CD1c-positive myeloid dendritic cell (primary cell): ENCODE measurements at regions not wholly inside any gene's neighbourhood (a gene's known extent, or its start where the extent isn't known, plus 50 kb on each side); places are given as distances from the start of the nearest gene placed in this dataset.

ENCODE experiments used
- DNase-seq: peaks from one replicate; pipeline ENCODE4 v3.0.0-alpha.2; 2016; ENCODE audit errors: extremely low spot score

DNA sequence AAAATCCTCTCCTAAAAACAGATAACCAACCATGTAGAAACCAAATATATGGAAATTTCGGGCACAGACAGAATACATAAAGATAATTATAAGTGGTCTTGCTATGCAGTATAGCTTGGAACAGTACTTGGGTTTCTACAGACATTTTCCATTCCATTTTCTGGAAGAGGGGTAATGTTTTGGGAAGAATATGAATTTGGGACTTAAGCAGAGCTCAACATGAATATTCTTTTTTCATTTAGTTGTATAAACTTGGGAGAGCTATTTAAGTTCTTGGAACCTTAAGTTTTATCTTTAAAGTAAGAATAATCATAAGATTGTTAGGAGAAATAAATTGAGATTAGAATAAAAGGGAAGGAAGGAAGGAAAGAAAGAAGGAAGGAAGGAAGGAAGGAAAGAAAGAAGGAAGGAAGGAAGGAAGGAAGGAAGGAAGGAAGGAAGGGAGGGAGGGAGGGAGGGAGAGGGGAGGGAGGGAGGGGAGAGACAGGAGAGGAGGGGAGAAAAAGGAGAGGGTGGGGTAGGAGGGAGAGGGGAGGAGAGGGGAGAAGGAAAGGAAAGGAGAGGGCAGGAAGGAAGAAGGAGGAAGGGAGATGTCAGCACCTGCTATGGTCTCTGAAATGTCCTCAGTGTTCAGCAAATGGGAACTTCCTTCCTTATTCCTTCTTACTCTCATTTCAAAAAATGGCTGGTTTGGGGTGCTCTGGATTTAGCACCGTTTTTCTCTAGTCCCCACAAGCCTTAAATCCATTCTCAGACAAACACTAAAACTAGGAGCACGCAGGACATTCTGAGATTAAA, 248.3 kb downstream of the LY86 start:
- no peak for DNase-seq

DNA sequence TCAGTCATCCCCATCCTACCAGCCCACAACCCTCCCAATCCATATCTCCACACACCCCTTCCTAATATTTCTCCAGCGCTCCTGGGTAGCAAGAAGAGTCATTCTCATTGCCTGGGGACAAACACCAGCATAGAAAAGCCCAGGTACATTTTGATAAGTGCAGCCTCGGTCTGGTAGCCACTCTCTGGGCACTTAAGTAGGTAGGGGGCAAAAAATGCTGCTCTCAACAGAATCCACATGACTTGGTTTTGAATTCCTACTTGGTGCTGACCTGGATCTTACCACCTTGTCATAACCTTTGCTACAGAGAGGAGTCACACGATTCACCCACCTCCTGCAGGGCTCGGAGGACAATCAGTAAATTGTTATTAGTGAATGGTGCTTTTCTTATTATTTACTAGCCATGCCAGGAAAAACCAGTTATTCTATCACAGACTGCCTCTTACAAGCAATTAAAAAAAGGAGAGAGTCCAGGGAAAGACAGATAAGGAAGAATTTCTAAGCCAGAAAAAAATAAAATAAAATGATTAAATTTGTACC, 249.1 kb downstream of the LY86 start:
- no peak for DNase-seq

DNA sequence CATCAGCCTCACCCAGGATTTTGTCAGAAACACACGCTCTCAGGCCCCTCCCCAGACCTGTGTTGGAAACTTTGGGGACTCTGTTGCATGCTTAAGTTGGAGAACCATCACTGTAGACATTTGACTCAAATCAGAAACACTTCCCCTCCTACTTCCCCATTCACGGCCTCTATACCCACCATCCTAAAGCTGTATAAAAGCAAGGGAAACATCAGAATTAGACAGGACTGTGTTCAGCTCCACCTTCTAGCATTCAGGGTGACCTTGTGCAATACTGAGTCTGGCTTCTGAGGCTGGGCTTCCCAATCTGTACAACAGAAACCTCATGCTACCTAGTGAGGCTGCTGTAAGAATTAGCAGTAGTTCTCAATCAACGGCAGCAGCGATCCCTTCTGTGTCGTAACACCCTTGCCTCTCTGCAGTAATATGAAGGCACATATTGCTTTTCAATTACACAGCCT, 252.3 kb downstream of the LY86 start:
- peak; percentile 89 for DNase-seq

DNA sequence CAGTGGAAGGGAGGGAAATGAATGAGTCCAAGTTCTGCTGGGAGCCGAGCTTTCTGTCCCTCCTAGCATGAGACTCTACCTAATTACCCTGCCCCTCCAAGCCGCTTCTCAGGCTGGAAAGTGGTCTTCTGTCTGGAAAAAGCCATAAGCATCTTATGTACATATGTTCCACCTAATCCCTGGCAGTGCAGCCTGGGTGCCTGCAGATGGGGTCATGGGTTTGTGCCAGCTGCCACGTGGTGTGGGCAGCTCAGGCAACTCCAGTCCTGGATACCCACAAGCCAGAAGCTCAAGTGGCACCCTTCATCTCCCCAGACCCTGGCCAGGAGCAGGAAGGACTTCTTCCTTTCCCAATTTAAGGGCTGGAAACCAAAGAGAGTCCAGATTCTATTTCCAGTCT, 253.1 kb downstream of the LY86 start:
- DNase-seq: no peak

DNA sequence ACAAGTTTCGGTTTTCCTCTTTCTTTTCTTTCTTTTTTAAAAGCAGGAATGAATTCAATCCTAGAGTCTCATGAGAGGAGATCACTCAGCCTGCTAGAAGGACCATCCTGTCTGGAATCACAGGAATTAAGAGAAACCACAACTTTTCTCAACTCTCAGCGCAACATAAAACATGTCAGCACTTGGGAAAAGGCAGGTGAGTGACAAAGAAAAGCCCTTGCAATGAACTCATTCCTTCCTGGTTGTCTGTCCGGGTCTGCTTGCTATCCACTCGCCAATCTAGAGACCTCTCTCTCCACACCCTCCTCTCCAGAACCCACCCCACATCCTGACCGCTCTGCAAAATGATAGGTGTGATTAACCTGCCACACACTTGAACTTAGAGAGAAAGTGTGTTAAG, 253.8 kb downstream of the LY86 start:
- DNase-seq: no peak

DNA sequence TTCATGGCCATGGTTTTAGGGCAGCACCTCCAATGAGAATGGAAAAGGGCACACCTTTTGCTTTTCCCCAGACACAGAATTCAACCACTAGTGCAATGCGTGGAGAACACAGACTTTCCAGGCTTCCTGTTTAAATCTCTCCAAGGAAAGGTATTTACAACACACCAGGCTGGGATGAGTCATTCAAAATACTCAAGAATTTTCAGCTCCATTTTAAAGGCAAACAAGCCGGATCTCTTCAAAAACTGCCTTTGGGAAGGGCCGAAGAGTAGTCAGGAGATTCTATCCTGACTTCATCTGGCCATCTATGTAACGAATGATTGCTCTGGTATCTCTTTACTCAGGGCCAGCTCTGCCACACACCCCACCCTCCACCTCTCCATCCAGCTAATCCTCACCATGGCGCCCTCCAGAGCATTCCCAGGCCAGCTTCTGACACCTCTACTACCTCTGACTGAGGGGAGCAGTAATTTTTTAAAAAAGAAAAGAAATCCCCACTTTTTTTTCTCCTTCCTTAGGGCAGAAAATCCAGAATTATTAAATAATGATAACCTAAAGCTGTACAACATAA, 254.6 kb downstream of the LY86 start:
- peak; percentile 31 for DNase-seq

DNA sequence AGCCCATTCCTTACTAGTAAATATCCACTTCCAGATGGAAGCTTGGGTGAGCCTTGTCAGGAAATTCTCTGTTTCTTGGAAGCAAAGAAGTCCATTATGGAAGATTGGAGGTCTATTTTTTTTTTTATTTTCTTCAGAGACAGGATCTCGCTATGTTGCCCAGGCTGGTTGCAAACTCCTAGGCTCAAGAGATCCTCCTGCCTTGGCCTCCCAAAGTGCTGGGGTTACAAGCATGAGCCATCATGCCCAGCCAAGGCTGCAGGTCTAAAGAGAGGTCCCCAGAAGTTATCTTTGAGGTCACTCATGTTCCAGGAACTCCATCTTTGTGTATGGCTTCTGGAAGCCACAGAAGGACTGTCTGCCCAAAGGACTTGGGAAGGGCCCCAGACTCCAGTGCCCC, 255.3 kb downstream of the LY86 start:
- DNase-seq: no peak

DNA sequence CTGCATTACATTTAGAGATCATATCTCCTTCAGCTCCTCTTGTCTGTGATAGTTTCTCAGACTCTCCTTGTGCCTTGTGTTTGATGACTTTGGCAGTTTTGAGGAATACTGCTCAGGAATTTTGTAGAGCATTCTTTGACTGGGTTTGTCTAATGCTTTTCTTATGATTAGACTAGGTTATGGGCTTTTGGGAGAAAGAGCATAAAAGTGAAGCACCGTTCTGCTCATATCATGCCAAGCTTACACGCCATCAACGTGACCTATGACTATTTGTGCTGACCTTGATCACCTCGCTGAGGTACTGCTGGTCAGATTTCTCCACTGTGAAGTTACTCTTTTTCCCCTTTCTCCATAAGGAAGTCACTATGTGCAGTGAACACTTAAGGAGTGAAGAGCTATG, 256.0 kb downstream of the LY86 start:
- DNase-seq: no peak

DNA sequence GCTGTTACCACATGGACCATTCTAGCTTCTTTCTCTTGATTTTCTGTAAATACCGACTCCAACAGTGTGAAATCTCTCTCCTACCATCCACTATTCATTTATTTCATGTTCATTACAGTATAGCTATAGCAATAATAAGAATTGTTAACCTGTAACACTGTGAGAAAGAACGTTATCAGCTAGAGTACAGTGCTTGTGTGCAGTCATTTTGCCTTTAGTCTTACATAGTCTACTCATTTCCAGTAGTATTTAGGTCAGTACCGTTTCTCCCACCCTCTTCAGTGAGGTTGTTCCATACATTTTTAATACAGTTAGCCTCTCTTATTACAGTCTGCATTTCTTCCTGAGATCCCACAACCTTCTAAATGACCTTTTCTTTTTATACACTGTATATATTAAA, 257.1 kb downstream of the LY86 start:
- DNase-seq: no peak

DNA sequence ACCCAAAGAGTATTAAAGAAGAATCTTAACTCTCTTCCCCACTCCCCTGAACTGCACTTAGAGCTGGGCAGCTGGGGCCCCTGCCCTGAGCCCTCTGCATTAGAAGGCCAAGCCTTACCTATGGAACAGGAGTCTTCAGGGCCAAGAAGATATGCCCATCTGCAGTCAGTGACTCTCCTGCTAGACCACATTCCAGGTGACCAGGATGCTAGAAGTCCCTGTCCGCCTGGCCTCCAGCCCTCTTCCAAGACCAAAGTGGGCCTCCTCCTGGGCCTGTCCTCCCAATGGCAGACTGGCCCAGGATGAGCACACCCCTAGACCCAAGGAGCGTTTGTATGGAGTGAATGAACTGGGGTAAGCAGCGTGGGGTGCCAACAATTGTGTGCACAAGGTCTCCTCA, 259.1 kb downstream of the LY86 start:
- DNase-seq: no peak

DNA sequence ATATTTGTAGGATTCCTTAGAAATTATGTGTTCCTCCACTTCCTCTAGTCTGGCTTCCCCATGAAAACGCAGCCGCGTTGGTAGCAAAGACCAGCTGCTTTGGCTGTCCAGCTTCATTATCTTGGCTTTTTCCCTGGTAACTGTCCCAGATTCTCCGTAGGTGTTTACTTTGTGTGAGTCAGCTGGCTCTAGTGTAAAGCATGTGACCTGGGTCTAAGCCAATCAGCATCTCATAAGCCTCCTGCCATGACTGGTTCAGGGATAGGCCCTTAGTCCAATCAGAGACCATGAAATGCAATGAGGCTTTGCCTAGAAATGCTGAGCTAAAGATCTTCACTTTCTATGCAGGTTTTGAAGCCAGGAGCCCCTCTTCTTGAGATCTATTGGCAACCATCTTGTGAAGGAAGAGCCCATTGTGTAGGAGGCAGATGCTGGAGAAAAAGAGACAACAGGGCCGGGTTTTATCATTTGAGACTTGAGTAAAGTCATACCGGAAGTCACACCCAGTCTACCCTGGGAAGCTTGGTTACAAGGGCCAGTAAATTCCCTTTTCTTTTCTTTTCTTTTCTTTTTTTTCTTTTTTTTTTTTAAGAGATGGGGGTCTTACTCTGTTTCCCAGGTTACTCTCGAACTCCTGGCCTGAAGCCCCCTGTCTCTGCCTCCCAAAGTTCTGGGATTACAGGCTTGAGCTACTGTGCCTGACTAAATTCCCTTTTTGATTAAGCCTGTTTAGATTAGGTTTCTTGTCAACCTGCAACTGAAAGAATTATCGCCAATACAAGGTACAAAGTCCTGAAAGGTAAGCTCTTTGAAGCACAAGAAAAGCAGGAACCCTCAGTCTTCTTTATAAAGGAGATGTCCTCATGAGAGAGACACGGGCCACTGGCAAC, 256.5 kb upstream of the RREB1 start:
- peak; percentile 96 for DNase-seq

DNA sequence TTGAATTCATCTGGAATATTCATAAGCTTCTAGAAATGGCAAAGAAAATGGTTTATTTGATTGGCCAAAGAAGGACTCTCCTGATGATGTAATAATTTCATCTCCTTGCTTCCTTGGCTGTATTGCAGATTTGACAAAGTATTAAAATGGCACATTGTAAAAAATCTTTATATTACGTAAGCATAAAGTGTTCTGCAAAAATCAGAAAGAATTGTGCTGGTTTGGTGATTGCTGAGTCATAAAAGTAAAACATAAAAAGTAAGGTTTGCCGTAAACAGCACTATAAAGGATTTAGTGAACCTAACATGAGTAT, 255.9 kb upstream of the RREB1 start:
- no peak for DNase-seq

DNA sequence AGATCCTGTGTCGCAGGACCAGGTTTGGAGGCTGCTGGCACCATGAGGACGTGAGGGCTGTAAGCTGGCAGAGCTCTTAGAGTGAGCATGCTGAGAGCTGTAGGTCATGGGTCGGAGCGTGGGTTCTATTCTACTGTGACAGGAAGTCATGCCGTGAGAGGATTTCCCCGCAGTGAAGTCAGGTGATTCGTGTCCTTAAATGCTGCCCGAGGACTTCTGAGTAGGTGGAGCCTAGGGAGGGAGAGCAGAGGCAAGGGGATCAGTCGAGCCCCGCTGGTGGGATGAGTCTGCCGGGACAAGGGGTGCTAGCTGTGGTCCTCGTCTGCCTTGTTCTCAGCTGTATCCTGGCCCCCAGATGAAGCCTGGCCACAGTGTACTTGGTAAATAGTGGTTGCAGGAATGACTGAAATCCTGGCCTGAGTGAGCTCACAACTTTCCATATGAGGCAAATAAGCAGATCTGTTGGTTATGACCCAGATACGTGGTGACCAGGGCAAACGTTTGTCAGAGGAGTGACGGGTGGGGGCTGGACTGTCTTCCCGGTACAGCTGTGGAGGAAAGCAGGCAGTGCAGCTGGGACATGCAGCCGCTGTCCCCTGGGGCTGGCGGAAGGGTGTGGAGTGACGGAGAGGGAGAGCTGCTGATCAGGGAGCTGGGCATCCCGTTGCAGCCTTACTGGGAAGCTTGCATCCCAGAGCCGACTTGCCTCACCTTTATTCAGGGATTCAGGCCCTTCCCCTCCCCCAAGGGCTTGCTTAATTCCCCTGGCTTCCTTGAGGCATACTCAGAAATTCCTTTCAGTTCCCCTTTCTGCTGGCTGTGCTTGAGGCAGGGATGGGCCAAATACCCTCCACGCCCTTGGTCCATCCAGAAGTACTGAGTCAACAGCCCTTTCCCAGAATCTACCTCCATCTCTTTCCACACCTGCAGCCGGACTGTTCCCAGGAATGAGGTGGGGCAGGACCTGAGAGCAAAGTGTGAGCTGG, 250.9 kb upstream of the RREB1 start:
- peak; percentile 96 for DNase-seq

DNA sequence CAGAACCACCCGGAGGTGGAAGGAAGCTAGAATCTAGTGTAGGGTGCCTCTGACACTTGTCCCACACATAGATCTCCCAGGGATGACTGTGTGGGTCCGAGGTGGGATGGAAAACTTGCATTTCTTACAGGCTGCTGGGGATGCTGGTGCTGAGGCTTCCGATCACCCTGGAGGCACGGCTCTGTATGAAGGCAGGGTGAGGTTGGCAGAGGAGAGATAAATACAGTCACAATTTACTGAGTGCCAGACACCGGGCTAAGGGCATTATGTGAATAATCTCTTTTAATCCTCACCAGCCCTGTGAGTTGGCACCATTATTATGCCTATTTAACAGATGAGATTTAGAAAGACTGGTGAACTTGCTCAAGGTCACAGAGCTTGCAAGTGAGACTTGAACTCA, 250.2 kb upstream of the RREB1 start:
- no peak for DNase-seq

DNA sequence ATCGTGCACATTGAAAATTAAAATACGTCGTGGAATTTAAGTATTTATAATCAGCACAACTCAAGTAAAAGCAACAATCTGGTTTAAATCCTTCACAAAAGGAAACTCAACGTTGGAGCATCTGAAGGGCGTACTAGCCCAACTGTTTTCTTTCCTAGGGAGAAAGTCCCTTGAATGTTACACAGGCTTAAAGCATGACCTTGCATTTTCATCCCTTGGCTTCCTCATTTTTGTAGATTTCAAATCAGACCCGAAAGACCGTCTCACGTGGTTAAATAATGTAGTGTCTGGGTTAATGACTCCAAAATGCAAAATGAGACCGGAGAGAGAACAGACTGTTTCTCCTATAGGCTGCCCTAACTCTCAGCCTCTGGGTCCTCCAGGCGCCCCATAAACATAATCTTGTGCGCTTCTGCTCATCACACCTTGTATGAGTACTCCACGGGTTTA, 249.2 kb upstream of the RREB1 start:
- peak; percentile 89 for DNase-seq

DNA sequence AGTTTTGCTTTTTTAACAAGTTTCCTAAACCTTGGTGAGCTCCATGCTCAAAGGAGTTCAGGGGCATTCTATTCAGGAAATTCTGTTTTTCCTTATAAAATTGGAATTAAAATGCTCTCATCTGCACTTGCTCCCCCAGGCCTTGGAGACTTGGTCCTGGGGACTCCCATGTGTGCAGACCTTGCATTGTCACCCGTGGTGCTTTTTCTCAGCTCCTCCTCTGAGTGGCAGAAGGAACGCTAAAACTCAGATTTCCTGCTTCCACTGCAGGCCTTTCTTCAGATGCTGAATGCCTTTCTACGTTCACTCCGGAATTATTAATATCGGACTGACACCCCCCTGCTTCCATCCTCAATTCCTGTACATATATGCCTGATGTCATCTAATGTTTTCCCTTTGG, 248.7 kb upstream of the RREB1 start:
- DNase-seq: no peak

DNA sequence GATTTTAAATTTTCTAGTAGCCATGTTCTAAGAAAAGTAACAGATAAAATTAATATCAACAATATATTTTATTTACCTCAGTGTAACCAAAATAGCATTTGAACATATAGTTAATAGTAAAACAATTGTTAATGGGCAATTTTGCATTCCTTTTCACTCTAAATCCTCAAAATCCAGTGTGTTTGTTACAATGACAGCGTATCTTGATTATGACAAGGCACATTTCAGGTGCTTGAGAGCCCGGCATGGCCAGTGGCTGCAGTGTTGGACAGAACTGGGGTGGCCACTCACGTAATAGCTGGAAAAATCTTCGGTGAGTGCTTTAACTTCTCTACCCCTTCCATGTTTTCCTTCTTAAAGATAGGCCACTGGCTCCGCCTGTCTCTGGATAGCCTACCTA, 248.0 kb upstream of the RREB1 start:
- DNase-seq: no peak

DNA sequence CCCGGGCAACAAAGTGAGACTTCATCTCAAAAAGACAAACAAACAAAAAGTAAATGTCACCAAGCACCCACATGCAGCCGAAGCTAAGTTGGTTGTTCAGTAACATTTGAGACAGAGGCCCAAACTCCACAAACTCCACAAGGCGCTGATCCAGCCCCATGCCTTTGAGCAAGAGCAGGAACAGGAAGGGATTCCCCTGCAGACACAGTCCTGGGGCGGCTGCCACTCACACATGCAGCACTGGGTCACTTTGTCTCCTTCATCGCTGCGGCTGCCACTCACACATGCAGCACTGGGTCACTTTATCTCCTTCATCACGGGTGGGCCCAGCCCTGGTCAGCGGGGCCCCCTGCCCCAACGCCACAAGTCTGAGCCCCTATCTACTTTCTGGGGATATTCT, 246.9 kb upstream of the RREB1 start:
- peak; percentile 38 for DNase-seq

DNA sequence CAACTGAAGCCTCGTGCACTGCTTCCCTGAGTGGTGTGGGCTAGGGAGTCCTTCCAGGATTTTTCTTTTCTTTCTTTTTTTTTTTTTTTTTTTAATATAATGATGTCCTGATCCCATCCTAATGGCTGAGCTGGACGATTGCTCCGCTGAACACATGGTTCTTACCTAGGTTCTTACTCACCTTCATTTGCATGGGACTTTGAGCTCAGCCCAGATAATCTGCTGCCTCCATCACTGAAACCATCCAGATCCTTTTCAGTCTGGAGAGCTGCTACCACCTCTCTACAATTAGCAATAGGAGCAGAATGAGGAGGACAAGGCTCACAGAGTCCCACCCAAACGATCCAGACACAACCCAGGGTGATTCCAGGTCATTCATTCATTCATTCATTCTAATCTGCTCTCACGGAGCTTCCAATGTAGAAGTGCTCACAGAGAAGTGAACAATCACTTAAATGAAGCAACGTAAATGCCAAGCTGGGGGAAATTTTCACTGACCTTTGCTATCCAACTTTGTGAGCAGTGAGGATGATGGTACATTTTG, 246.3 kb upstream of the RREB1 start:
- DNase-seq: no peak

DNA sequence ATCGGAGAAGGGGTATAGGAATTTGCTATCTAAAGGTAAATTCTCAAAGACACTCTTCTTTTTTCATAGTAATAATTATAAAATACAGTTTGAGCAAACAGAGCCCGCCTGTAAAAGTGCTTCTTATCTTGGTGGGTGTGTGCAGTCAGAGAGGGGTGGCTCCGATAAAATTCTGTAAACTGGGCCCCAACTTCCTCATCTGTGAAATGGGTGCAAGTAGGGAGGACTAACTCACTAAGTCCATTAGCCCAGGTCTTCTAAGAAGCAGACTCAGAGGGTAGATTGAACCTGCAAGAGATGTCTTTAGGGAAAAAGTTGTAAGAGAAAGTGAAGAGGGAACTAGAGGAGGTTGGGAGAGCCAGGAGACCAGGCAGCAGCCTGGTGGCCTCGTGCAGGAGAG, 245.8 kb upstream of the RREB1 start:
- no peak for DNase-seq
